ENCODE measurements at regions not wholly inside any gene's neighbourhood (a gene's known extent, or its start where the extent isn't known, plus 50 kb on each side); places are given as distances from the start of the nearest gene placed in this dataset.

GRCh38 chrX:9087271-9088040 lies 53.5 kb upstream of the FAM9B start:
- no peak for DNase-seq
- Histone ChIP-seq H3K9me3 (replicated peaks) (no peaks in the 10 kb centered on the region), H3K27me3 (ENCODE audit: low read depth) (no peaks in the 10 kb centered on the region), H3K4me3 (no peak overlapping the region), H3K27ac (replicated peaks) (no peak overlapping the region), H3K4me1 (no peaks in the 10 kb centered on the region), H3K36me3 (no peaks in the 10 kb centered on the region)
- intact Hi-C loops (cut with micrococcal nuclease), result no loop called here
- TF ChIP-seq, protein P1, sequence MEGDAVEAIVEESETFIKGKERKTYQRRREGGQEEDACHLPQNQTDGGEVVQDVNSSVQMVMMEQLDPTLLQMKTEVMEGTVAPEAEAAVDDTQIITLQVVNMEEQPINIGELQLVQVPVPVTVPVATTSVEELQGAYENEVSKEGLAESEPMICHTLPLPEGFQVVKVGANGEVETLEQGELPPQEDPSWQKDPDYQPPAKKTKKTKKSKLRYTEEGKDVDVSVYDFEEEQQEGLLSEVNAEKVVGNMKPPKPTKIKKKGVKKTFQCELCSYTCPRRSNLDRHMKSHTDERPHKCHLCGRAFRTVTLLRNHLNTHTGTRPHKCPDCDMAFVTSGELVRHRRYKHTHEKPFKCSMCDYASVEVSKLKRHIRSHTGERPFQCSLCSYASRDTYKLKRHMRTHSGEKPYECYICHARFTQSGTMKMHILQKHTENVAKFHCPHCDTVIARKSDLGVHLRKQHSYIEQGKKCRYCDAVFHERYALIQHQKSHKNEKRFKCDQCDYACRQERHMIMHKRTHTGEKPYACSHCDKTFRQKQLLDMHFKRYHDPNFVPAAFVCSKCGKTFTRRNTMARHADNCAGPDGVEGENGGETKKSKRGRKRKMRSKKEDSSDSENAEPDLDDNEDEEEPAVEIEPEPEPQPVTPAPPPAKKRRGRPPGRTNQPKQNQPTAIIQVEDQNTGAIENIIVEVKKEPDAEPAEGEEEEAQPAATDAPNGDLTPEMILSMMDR (IDR thresholded peaks at IDR 0.05; ENCODE audit: borderline replicate concordance), result no peak

DNA sequence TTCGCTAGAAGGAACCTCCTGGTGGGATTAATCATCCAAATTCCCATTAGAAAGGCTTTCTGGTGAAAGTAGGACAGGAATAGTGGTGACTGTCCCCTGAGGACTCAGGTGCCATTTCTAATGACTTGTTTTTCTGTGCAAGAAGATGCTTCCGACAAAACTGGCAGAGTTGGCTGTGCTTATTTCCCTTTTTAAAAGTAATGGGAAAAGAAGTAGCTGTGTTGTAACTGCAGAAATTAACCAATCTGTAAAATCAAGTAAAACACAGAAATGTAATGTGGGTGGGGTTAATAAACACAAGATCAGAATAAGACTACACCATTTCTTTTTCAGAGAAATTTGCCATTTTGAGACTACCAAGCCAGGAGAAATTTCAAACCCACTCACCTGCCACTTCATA lies 55.0 kb upstream of the FAM9B start:
- intact Hi-C loops (cut with micrococcal nuclease), result no loop called here
- no peaks in the 10 kb centered on the region for H3K27me3 ChIP-seq (ENCODE audit: low read depth)
- H3K27ac ChIP-seq (replicated peaks), result no peak overlapping the region
- TF ChIP-seq, protein P1 (IDR thresholded peaks at IDR 0.05; ENCODE audit: borderline replicate concordance), result no peak
- H3K36me3 ChIP-seq, result no peaks in the 10 kb centered on the region
- no peak overlapping the region for H3K4me3 ChIP-seq
- H3K4me1 ChIP-seq, result no peaks in the 10 kb centered on the region
- DNase-seq, result no peak
- no peaks in the 10 kb centered on the region for H3K9me3 ChIP-seq (replicated peaks)

- no peaks in the 10 kb centered on the region for H3K9me3 ChIP-seq (replicated peaks)
- no peak overlapping the region for H3K27ac ChIP-seq (replicated peaks)
- intact Hi-C loops (cut with micrococcal nuclease), result no loop called here
- no peak overlapping the region for H3K4me3 ChIP-seq
- H3K27me3 ChIP-seq (ENCODE audit: low read depth), result no peaks in the 10 kb centered on the region
- no peaks in the 10 kb centered on the region for H3K4me1 ChIP-seq
- DNase-seq, result no peak
- TF ChIP-seq, protein P1 (IDR thresholded peaks at IDR 0.05; ENCODE audit: borderline replicate concordance), result no peak
- H3K36me3 ChIP-seq, result no peaks in the 10 kb centered on the region
These were observed 56.8 kb upstream of the FAM9B start for GRCh38 chrX:9090766-9091165.

DNA sequence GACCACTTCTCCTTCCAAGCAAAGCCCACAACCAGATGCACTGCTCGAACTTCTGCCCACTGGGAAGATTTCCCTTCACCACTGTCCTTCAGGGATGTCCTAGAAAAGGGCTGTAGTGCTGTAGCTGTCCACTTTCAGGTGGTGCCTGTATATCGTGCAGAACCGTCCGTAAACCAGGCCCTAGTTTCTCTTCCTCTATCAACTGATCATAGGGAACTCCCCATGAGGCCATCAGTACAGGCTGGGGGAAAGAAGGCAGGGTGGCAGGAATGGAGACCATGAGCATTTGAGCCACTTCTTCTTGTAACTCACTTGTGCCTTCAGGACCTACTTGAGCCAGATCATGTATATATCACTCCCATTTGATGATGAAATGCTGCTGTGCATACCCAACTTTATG lies 57.3 kb upstream of the FAM9B start:
- H3K4me1 ChIP-seq, result no peaks in the 10 kb centered on the region
- H3K36me3 ChIP-seq, result no peaks in the 10 kb centered on the region
- H3K27ac ChIP-seq (replicated peaks), result no peak overlapping the region
- no peak for DNase-seq
- intact Hi-C loops (cut with micrococcal nuclease), result no loop called here
- TF ChIP-seq, protein P1 (IDR thresholded peaks at IDR 0.05; ENCODE audit: borderline replicate concordance), result no peak
- no peaks in the 10 kb centered on the region for H3K9me3 ChIP-seq (replicated peaks)
- H3K27me3 ChIP-seq (ENCODE audit: low read depth), result no peaks in the 10 kb centered on the region
- H3K4me3 ChIP-seq, result no peak overlapping the region

DNA sequence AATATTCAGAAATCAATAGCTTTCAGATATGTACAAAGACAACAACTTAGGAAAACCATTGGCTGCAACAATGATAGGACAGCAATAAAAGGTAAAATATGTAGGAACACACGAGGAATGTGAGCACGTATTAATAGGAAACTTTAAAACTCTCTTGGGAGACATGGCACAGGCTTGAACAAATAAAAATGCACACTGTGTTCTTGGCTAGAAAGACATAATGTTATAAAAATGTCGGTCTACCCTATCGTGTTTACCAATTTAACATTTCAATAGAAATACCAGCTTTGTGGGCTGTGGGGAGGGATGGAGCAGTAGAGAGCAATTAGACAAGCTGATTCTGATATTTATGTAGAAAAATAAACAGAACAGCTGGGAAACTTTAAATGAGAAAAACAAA lies 69.0 kb upstream of the FAM9B start:
- TF ChIP-seq, protein P1 (IDR thresholded peaks at IDR 0.05; ENCODE audit: borderline replicate concordance), result no peak
- intact Hi-C loops (cut with micrococcal nuclease), result no loop called here
- no peaks in the 10 kb centered on the region for H3K4me1 ChIP-seq
- no peaks in the 10 kb centered on the region for H3K27me3 ChIP-seq (ENCODE audit: low read depth)
- no peak overlapping the region for H3K4me3 ChIP-seq
- H3K27ac ChIP-seq (replicated peaks), result no peak overlapping the region
- no peak for DNase-seq
- H3K36me3 ChIP-seq, result no peaks in the 10 kb centered on the region
- H3K9me3 ChIP-seq (replicated peaks), result no peaks in the 10 kb centered on the region

All from left ventricle myocardium inferior (tissue), 1 donor.